CD4-positive, alpha-beta T cell treated with Interleukin-15 for 4 hours (primary cell): ENCODE measurements at regions not wholly inside any gene's neighbourhood (a gene's known extent, or its start where the extent isn't known, plus 50 kb on each side); places are given as distances from the start of the nearest gene placed in this dataset.
A peak's percentile ranks its signal among the peaks of the same experiment; 100 is the strongest.
"Not testable (repeated sequence)": the region's sequence is repeated elsewhere in the genome, so short reads cannot be mapped to it uniquely, and the experiment has no call there.

Experiments
- DNase-seq: peaks from one replicate; pipeline ENCODE4 v3.0.0-alpha.2; 2020; ENCODE audit warnings: low spot score

- DNase-seq = no peak
Observed at GRCh38 chr21:35565204-35565611, 495.1 kb downstream of the SETD4 start.

- no peak for DNase-seq
Observed at GRCh38 chr21:35563885-35564451, 496.4 kb downstream of the SETD4 start.

- no peak for DNase-seq
Observed at GRCh38 chr21:35562876-35563275, 497.4 kb downstream of the SETD4 start.

GRCh38 chr21:35561116-35561515 lies 499.2 kb downstream of the SETD4 start:
- DNase-seq = no peak

- no peak for DNase-seq
Observed at GRCh38 chr21:35559829-35560225, 500.5 kb downstream of the SETD4 start.

- no peak for DNase-seq
Observed at GRCh38 chr21:35559128-35559828, 501.0 kb downstream of the SETD4 start.

GRCh38 chr21:35556536-35556935 lies 503.8 kb downstream of the SETD4 start:
- DNase-seq = no peak

- not testable (repeated sequence) for DNase-seq
Observed at GRCh38 chr21:35552483-35552882, 503.4 kb upstream of the RUNX1 start.

GRCh38 chr21:35548904-35549615 lies 500.0 kb upstream of the RUNX1 start:
- DNase-seq = no peak

- no peak for DNase-seq
Observed at GRCh38 chr21:35547946-35548774, 499.1 kb upstream of the RUNX1 start.

GRCh38 chr21:35543746-35544145 lies 494.6 kb upstream of the RUNX1 start:
- DNase-seq = no peak

GRCh38 chr21:35540950-35541638 lies 492.0 kb upstream of the RUNX1 start:
- DNase-seq = no peak

- DNase-seq = no peak
Observed at GRCh38 chr21:35538386-35538785, 489.3 kb upstream of the RUNX1 start.

GRCh38 chr21:35537604-35538003 lies 488.5 kb upstream of the RUNX1 start:
- no peak for DNase-seq

GRCh38 chr21:35533893-35534292 lies 484.8 kb upstream of the RUNX1 start:
- no peak for DNase-seq

- DNase-seq = no peak
Observed at GRCh38 chr21:35530766-35531165, 481.7 kb upstream of the RUNX1 start.

GRCh38 chr21:35529171-35529863 lies 480.2 kb upstream of the RUNX1 start:
- peak; percentile 32 for DNase-seq

GRCh38 chr21:35528116-35529042 lies 479.3 kb upstream of the RUNX1 start:
- peak; percentile 28 for DNase-seq

GRCh38 chr21:35527358-35527757 lies 478.3 kb upstream of the RUNX1 start:
- DNase-seq = no peak

- peak; percentile 12 for DNase-seq
Observed at GRCh38 chr21:35525443-35525842, 476.3 kb upstream of the RUNX1 start.
